H1 (cell line): ENCODE measurements at regions not wholly inside any gene's neighbourhood (a gene's known extent, or its start where the extent isn't known, plus 50 kb on each side); places are given as distances from the start of the nearest gene placed in this dataset.

Experiments used
- CTCF ChIA-PET: fragments of 300-600 bp; sonication (Branson Sonifier 250); formaldehyde crosslinking; loops from one replicate; lab custom pipeline; 2021; ENCODE audit not compliant: partially characterized antibody; lab: Charles Lee
- POLR2A ChIA-PET: fragments of 300-600 bp; sonication (Branson Sonifier 250); formaldehyde crosslinking; loops from one replicate; lab custom pipeline; 2021; ENCODE audit warnings: inconsistent platforms; ENCODE audit not compliant: partially characterized antibody; lab: Charles Lee
- DNase-seq, 2 experiments: peaks; one replicate each; pipeline versions ENCODE4 v3.0.0 to v3.0.0-alpha.2; 2010 to 2022; ENCODE audit warnings: low spot score in 2 of 2, low read depth in 1 of 2, mixed read lengths in 1 of 2
- FAIRE-seq: peaks from 2 replicates; lab custom pipeline; 2011; peaks lifted over from hg19 to GRCh38; lab: Jason Lieb, UNC
- H2AFZ ChIP-seq: 2 replicates; pipeline ENCODE4 v1.8.1; 2012; ENCODE audit warnings: low read length, inconsistent platforms
- H2AK5ac ChIP-seq: 2 replicates; pipeline ENCODE4 v1.6.1; 2013; ENCODE audit warnings: low read depth, low read length
- H2BK120ac ChIP-seq: replicated peaks from 2 replicates; pipeline ENCODE3; 2013; ENCODE audit warnings: low read depth, low read length, inconsistent platforms
- H2BK12ac ChIP-seq: 2 replicates; pipeline ENCODE4 v1.6.1; 2013; ENCODE audit warnings: low read depth, low read length
- H2BK15ac ChIP-seq: 2 replicates; pipeline ENCODE4 v1.6.1; 2013; ENCODE audit warnings: low read length
- H2BK20ac ChIP-seq: 2 replicates; pipeline ENCODE4 v1.6.1; 2013; ENCODE audit warnings: low read length
- H2BK5ac ChIP-seq: 2 replicates; pipeline ENCODE4 v1.6.1; 2013; ENCODE audit warnings: low read depth, low read length
- H3K14ac ChIP-seq: 2 replicates; pipeline ENCODE4 v1.6.1; 2013; ENCODE audit warnings: inconsistent platforms; ENCODE audit not compliant: insufficient read length
- H3K18ac ChIP-seq: 2 replicates; pipeline ENCODE4 v1.6.1; 2013; ENCODE audit warnings: low read length; ENCODE audit errors: extremely low read depth
- H3K23ac ChIP-seq: 2 replicates; pipeline ENCODE4 v1.6.1; 2013; ENCODE audit warnings: inconsistent platforms; ENCODE audit not compliant: insufficient read length
- H3K23me2 ChIP-seq: 2 replicates; pipeline ENCODE4 v1.6.1; 2013; ENCODE audit warnings: low read depth, low read length
- H3K27ac ChIP-seq: 2 replicates; pipeline ENCODE4 v1.6.1; 2011; ENCODE audit warnings: low read depth, low read length, inconsistent platforms
- H3K27me3 ChIP-seq, 4 experiments: replicated peaks in 1 of 4; 1 replicate in 1 of 4; 2 replicates in 3 of 4; pipeline versions ENCODE4 v1.6.1 to v1.8.1; 2011 to 2013; ENCODE audit warnings: low read length in 3 of 4, mild to moderate bottlenecking in 3 of 4, inconsistent platforms in 2 of 4, mixed read lengths in 2 of 4, moderate library complexity in 1 of 4; ENCODE audit not compliant: control insufficient read depth in 3 of 4, insufficient read depth in 3 of 4; ENCODE audit errors: extremely low read depth in 1 of 4
- H3K36me3 ChIP-seq, 4 experiments: 2 replicates each; pipeline versions ENCODE4 v1.6.1 to v1.8.1; 2011 to 2013; ENCODE audit warnings: mild to moderate bottlenecking in 4 of 4, low read length in 3 of 4, moderate library complexity in 2 of 4, control low read depth in 1 of 4, inconsistent platforms in 1 of 4; ENCODE audit not compliant: insufficient read depth in 4 of 4, control insufficient read depth in 2 of 4
- H3K4ac ChIP-seq: replicated peaks from 2 replicates; pipeline ENCODE3; 2013; ENCODE audit warnings: low read length, low read depth, mixed read lengths, inconsistent platforms; ENCODE audit not compliant: insufficient read length
- H3K4me1 ChIP-seq, 4 experiments: replicated peaks in 1 of 4; 1 replicate in 1 of 4; 2 replicates in 3 of 4; pipeline versions ENCODE4 v1.6.1 to v1.8.1; 2011 to 2013; ENCODE audit warnings: low read length in 3 of 4, inconsistent platforms in 2 of 4, mixed read lengths in 1 of 4; ENCODE audit not compliant: insufficient read depth in 4 of 4, control insufficient read depth in 3 of 4
- H3K4me2 ChIP-seq, 2 experiments: 2 replicates each; pipeline versions ENCODE4 v1.6.1 to v1.8.1; 2011 to 2013; ENCODE audit warnings: low read depth in 2 of 2, low read length in 2 of 2, control low read depth in 1 of 2, inconsistent platforms in 1 of 2, mild to moderate bottlenecking in 1 of 2; ENCODE audit not compliant: insufficient read depth in 1 of 2
- H3K4me3 ChIP-seq, 4 experiments: fragments of 200-600, 300-600 bp in 1 of 4; sonication (generic), shearing (Covaris generic), sonication (Bioruptor Twin) in 1 of 4; 2 replicates each; pipeline versions ENCODE4 v1.5.1 to v1.8.1; 2011 to 2016; ENCODE audit warnings: low read length in 4 of 4, low read depth in 3 of 4, control low read depth in 2 of 4, inconsistent platforms in 2 of 4, mild to moderate bottlenecking in 2 of 4, mixed read lengths in 1 of 4, moderate library complexity in 1 of 4; ENCODE audit not compliant: insufficient read depth in 2 of 4; ENCODE audit errors: extremely low read depth in 1 of 4
- H3K56ac ChIP-seq: replicated peaks from 2 replicates; pipeline ENCODE3; 2013; ENCODE audit warnings: low read depth, mild to moderate bottlenecking, mixed read lengths, low read length, inconsistent platforms; ENCODE audit not compliant: insufficient read length
- H3K79me1 ChIP-seq: 2 replicates; pipeline ENCODE4 v1.6.1; 2013; ENCODE audit warnings: low read depth, low read length, control low read depth
- H3K79me2 ChIP-seq, 2 experiments: 2 replicates each; pipeline versions ENCODE4 v1.6.1 to v1.8.1; 2012 to 2013; ENCODE audit warnings: low read length in 2 of 2, mild to moderate bottlenecking in 2 of 2, inconsistent platforms in 1 of 2; ENCODE audit not compliant: insufficient read depth in 2 of 2, control insufficient read depth in 1 of 2
- H3K9ac ChIP-seq, 4 experiments: replicated peaks in 1 of 4; 1 replicate in 1 of 4; 2 replicates in 3 of 4; pipeline versions ENCODE4 v1.6.1 to v1.8.1; 2011 to 2013; ENCODE audit warnings: low read depth in 3 of 4, low read length in 3 of 4, control low read depth in 2 of 4, mild to moderate bottlenecking in 2 of 4, moderate library complexity in 2 of 4, inconsistent platforms in 1 of 4; ENCODE audit errors: extremely low read depth in 1 of 4
- H3K9me3 ChIP-seq, 2 experiments: 2 replicates each; pipeline versions ENCODE4 v1.6.1 to v1.8.1; 2012 to 2013; ENCODE audit warnings: mild to moderate bottlenecking in 2 of 2, moderate library complexity in 2 of 2, control low read depth in 1 of 2, inconsistent platforms in 1 of 2, low read depth in 1 of 2, low read length in 1 of 2, mixed read lengths in 1 of 2; ENCODE audit not compliant: insufficient read depth in 2 of 2
- H4K20me1 ChIP-seq, 2 experiments: replicated peaks in 1 of 2; 2 replicates each; pipeline versions ENCODE3 to v1.8.1; 2011 to 2013; ENCODE audit warnings: inconsistent platforms in 2 of 2, low read length in 2 of 2, mild to moderate bottlenecking in 1 of 2; ENCODE audit not compliant: insufficient read depth in 2 of 2, control insufficient read depth in 1 of 2
- H4K5ac ChIP-seq: 2 replicates; pipeline ENCODE4 v1.6.1; 2013; ENCODE audit warnings: low read length, low read depth, mixed read lengths, inconsistent platforms; ENCODE audit not compliant: insufficient read length
- H4K8ac ChIP-seq: 2 replicates; pipeline ENCODE4 v1.8.0; 2013; ENCODE audit warnings: mild to moderate bottlenecking, moderate library complexity, low read length, inconsistent platforms; ENCODE audit not compliant: insufficient read depth; ENCODE audit errors: extremely low read depth
- H4K91ac ChIP-seq: replicated peaks from 2 replicates; pipeline ENCODE3; 2013; ENCODE audit warnings: low read length, mixed read lengths, inconsistent platforms; ENCODE audit not compliant: insufficient read length
- ASH2L ChIP-seq: fragments of 200-600, 300-600 bp; sonication (generic); IDR thresholded peaks from one replicate; pipeline ENCODE4 v1.7.1; 2017; ENCODE audit warnings: low read length
- CHD2 ChIP-seq: IDR thresholded peaks from 2 replicates; pipeline ENCODE4 v1.6.1; 2012; ENCODE audit warnings: low read length, improper control_type of control experiment
- CREB1 ChIP-seq: IDR thresholded peaks from 2 replicates; pipeline ENCODE4 v1.6.1; 2012; ENCODE audit warnings: inconsistent platforms
- CTBP2 ChIP-seq: IDR thresholded peaks from 2 replicates; pipeline ENCODE4 v1.7.0; 2011; ENCODE audit warnings: borderline replicate concordance, mild to moderate bottlenecking, moderate library complexity, mixed read lengths, low read length; ENCODE audit not compliant: insufficient read depth, insufficient read length
- EP300 ChIP-seq, 2 experiments: IDR thresholded peaks; 1 replicate in 1 of 2; 2 replicates in 1 of 2; pipeline ENCODE4 v1.6.1; 2011 to 2012; ENCODE audit warnings: low read depth in 2 of 2, low read length in 2 of 2, mild to moderate bottlenecking in 2 of 2, borderline replicate concordance in 1 of 2, inconsistent platforms in 1 of 2, moderate library complexity in 1 of 2
- EZH2 ChIP-seq: fragments of 200-600 bp; sonication (generic); IDR thresholded peaks from 2 replicates; pipeline ENCODE4 v1.7.1; 2012; ENCODE audit warnings: low read depth, mild to moderate bottlenecking, moderate library complexity, low read length, inconsistent platforms; ENCODE audit not compliant: severe bottlenecking
- FOSL1 ChIP-seq: IDR thresholded peaks from 2 replicates; pipeline ENCODE4 v1.6.1; 2011; ENCODE audit warnings: mild to moderate bottlenecking, low read depth, low read length, moderate library complexity; ENCODE audit not compliant: insufficient read depth
- GTF2F1 ChIP-seq: IDR thresholded peaks from 2 replicates; pipeline ENCODE4 v1.6.1; 2012; ENCODE audit warnings: low read depth, low read length, improper control_type of control experiment, borderline replicate concordance
- RAD21 ChIP-seq, 2 experiments: IDR thresholded peaks in 1 of 2; conservative IDR thresholded peaks in 1 of 2; 2 replicates each; pipeline ENCODE4 v1.6.1; 2011; ENCODE audit warnings: low read depth in 2 of 2, low read length in 2 of 2, improper control_type of control experiment in 1 of 2, inconsistent platforms in 1 of 2, mild to moderate bottlenecking in 1 of 2, moderate library complexity in 1 of 2
- RFX5 ChIP-seq: IDR thresholded peaks from 2 replicates; pipeline ENCODE4 v1.6.1; 2011; ENCODE audit warnings: low read depth, low read length, improper control_type of control experiment, borderline replicate concordance
- SIRT6 ChIP-seq: IDR thresholded peaks from one replicate; pipeline ENCODE4 v1.7.1; 2012; ENCODE audit warnings: low read length, inconsistent platforms
- SRF ChIP-seq: IDR thresholded peaks from 2 replicates; pipeline ENCODE4 v1.6.1; 2011; ENCODE audit warnings: mild to moderate bottlenecking, low read depth, low read length, moderate library complexity
- TCF12 ChIP-seq: IDR thresholded peaks from 2 replicates; pipeline ENCODE4 v1.6.1; 2011; ENCODE audit warnings: low read depth, mild to moderate bottlenecking, low read length
- ZNF274 ChIP-seq: IDR thresholded peaks from 2 replicates; pipeline ENCODE4 v1.7.0; 2012; ENCODE audit warnings: low read length, borderline replicate concordance; ENCODE audit errors: extremely low read depth
- WGBS, 2 experiments: shearing (Covaris generic) in 1 of 2; methylation state at CpG; one replicate each; pipeline versions ENCODE4 v1.1.6 to v1.1.7; 2013 to 2015; ENCODE audit warnings: low lambda C conversion rate in 2 of 2, mixed read lengths in 2 of 2, inconsistent platforms in 1 of 2, low coverage in 1 of 2, missing lambda C conversion rate in 1 of 2; ENCODE audit not compliant: insufficient replicate concordance in 2 of 2, insufficient coverage in 1 of 2, insufficient read length in 1 of 2; ENCODE audit errors: extremely low coverage in 1 of 2, missing lambda C conversion rate in 1 of 2; 5-methylcytosine and 5-hydroxymethylcytosine counted together

GRCh38 chr9:81829195-81829882 lies 98.9 kb upstream of the SPATA31D4 start:
- Histone ChIP-seq H3K14ac (no peak overlapping the region), H3K4ac (no peak overlapping the region), H3K9ac (no peak overlapping the region), H3K23me2 (no peaks in the 10 kb centered on the region), H2BK120ac (no peak overlapping the region), H3K9me3 (no peaks in the 10 kb centered on the region), H3K4me2 (no peak overlapping the region), H4K8ac (no peak overlapping the region), H2AK5ac (no peak overlapping the region), H3K4me1 (peaks cover 0 to 10% (median 3%) of the 10 kb centered on the region in 4 experiments; a peak in 3 of 7 replicates), H3K27ac (no peak overlapping the region), H3K23ac (no peak overlapping the region), H3K79me1 (no peaks in the 10 kb centered on the region), H2BK5ac (no peak overlapping the region), H2BK15ac (no peak overlapping the region), H3K18ac (no peak overlapping the region), H2BK20ac (no peak overlapping the region), H3K4me3 (no peak overlapping the region), H4K20me1 (no peaks in the 10 kb centered on the region), H2BK12ac (no peak overlapping the region), H4K5ac (no peak overlapping the region), H2AFZ (0 out of 2 replicates have a peak overlapping the region, but pooled peaks have one; percentile 41), H3K79me2 (no peaks in the 10 kb centered on the region), H3K27me3 (no peaks in the 10 kb centered on the region), H4K91ac (no peak overlapping the region), H3K56ac (no peak overlapping the region), H3K36me3 (no peaks in the 10 kb centered on the region)
- no peak for TF ChIP-seq ASH2L
- TF ChIP-seq EP300 (IDR thresholded peaks at IDR 0.05; ENCODE audit: borderline replicate concordance in 1 of 2, low read depth in 2 of 2, low read length in 2 of 2) = no peak
- TF ChIP-seq RAD21 (IDR thresholded peaks at IDR 0.05 in 1 of 2, conservative IDR thresholded peaks at IDR 0.05 in 1 of 2; ENCODE audit: low read depth in 2 of 2, low read length in 2 of 2) = no peak
- no peak for TF ChIP-seq ZNF274
- TF ChIP-seq FOSL1 = no peak
- TF ChIP-seq RFX5 = no peak
- no peak for TF ChIP-seq CHD2
- TF ChIP-seq EZH2 = no peak
- no peak for TF ChIP-seq TCF12
- TF ChIP-seq GTF2F1 = no peak
- no peak for TF ChIP-seq SIRT6
- TF ChIP-seq CTBP2 = no peak
- no peak for TF ChIP-seq SRF
- TF ChIP-seq CREB1 = no peak
- DNase-seq = no peak
- CTCF ChIA-PET = no interaction called here
- FAIRE-seq = no peak
- 65% methylated on average over 5 of the region's 5 CpGs; no CpG with 5 or more reads in 1 of the 2 experiments for WGBS, 2 experiments
- POLR2A ChIA-PET = no interaction called here
